Activated CD8-positive, alpha-beta T cell treated with anti-CD3 and anti-CD28 coated beads for 36 hours (primary cell): ENCODE measurements at regions not wholly inside any gene's neighbourhood (a gene's known extent, or its start where the extent isn't known, plus 50 kb on each side); places are given as distances from the start of the nearest gene placed in this dataset.

ENCODE experiments used
- ATAC-seq: fragments of 200-7000 bp; cut with Tn5 transposase; one replicate; pipeline ENCODE4 v1.10.0; 2021; ENCODE audit warnings: mild to moderate bottlenecking, moderate library complexity
- CTCF ChIA-PET: fragments of 350-600 bp; sonication (Branson Sonifier 250); formaldehyde crosslinking; loops from one replicate; lab custom pipeline; 2021; ENCODE audit warnings: antibody characterized with exemption; lab: Charles Lee
- POLR2A ChIA-PET: fragments of 350-600 bp; sonication (Branson Sonifier 250); formaldehyde crosslinking; loops from one replicate; lab custom pipeline; 2021; ENCODE audit warnings: antibody characterized with exemption; lab: Charles Lee
- DNase-seq: peaks from one replicate; pipeline ENCODE4 v3.0.0-alpha.2; 2020
- H3K27ac Mint-ChIP-seq: one replicate; pipeline ENCODE4 v1.8.0; 2021; ENCODE audit warnings: mild to moderate bottlenecking, mixed read lengths
- H3K27me3 Mint-ChIP-seq: one replicate; pipeline ENCODE4 v1.8.0; 2021; ENCODE audit warnings: mixed read lengths
- H3K36me3 Mint-ChIP-seq: one replicate; pipeline ENCODE4 v1.8.0; 2021; ENCODE audit warnings: low read depth, mixed read lengths
- H3K4me1 Mint-ChIP-seq: one replicate; pipeline ENCODE4 v1.8.0; 2021; ENCODE audit warnings: low read depth, mixed read lengths
- H3K4me3 Mint-ChIP-seq: one replicate; pipeline ENCODE4 v1.8.0; 2021; ENCODE audit warnings: mild to moderate bottlenecking, moderate library complexity, mixed read lengths
- H3K9me3 Mint-ChIP-seq: one replicate; pipeline ENCODE4 v1.8.0; 2021; ENCODE audit warnings: mixed read lengths
- CTCF ChIP-seq: fragments of 200-600 bp; IDR thresholded peaks from one replicate; pipeline ENCODE4 v1.8.0; 2022; ENCODE audit warnings: antibody characterized with exemption, mild to moderate bottlenecking
- intact Hi-C: fragments of 100-400 bp; cut with micrococcal nuclease; formaldehyde crosslinking; loops from one replicate; pipeline ENCODE4 v1.10.0; 2022

- H3K4me1 Mint-ChIP-seq = peaks cover 45% of the 10 kb centered on the region
- H3K27me3 Mint-ChIP-seq = no peaks in the 10 kb centered on the region
- ChIA-PET CTCF (interaction anchor here (1.2 to 1.3 kb wide), 3 partner anchors 13 to 53 kb away, joined by 3 read pairs; partner anchors contain the start of gene DUSP10), POLR2A (interaction anchor here (0.6 to 2.4 kb wide), 9 partner anchors 9 to 356 kb away, joined by 3 to 12 read pairs (median 3); partner anchors contain the start of gene DUSP10)
- DNase-seq (no peak), ATAC-seq (no peak)
- peaks cover 10% of the 10 kb centered on the region for H3K9me3 Mint-ChIP-seq
- H3K4me3 Mint-ChIP-seq = no peak overlapping the region
- intact Hi-C loops = loop anchor here (2.0 kb wide), 1 partner anchor 16 kb away; no protein-coding TSS in a partner anchor
- peak overlapping the region; percentile 88 for H3K27ac Mint-ChIP-seq
- H3K36me3 Mint-ChIP-seq = peaks cover 6% of the 10 kb centered on the region
- TF ChIP-seq CTCF = no peak
Observed at GRCh38 chr1:221794935-221795334, 53.0 kb upstream of the DUSP10 start.

- H3K9me3 Mint-ChIP-seq = peaks cover 4% of the 10 kb centered on the region
- peak; percentile 71 for DNase-seq
- CTCF ChIA-PET = interaction anchor here (1.3 kb wide), 1 partner anchor 53 kb away, joined by 3 read pairs; the partner anchor contains the start of gene DUSP10
- no peak for TF ChIP-seq CTCF
- peak overlapping the region; percentile 18 for H3K4me3 Mint-ChIP-seq
- peaks cover 45% of the 10 kb centered on the region for H3K4me1 Mint-ChIP-seq
- H3K36me3 Mint-ChIP-seq = peaks cover under 1% of the 10 kb centered on the region
- H3K27me3 Mint-ChIP-seq = no peaks in the 10 kb centered on the region
- peak overlapping the region; percentile 88 for H3K27ac Mint-ChIP-seq
- intact Hi-C loops = loop anchor here (2.0 kb wide), 1 partner anchor 15 kb away; no protein-coding TSS in a partner anchor
- ATAC-seq = peak; percentile 89
- POLR2A ChIA-PET = interaction anchor here (0.7 to 2.4 kb wide), 7 partner anchors 11 to 355 kb away, joined by 3 to 12 read pairs (median 4); partner anchors contain the start of gene DUSP10
Observed at GRCh38 chr1:221794079-221794670, 52.3 kb upstream of the DUSP10 start.

- TF ChIP-seq CTCF = no peak
- ATAC-seq (peak; percentile 60), DNase-seq (peak; percentile 59)
- Mint-ChIP-seq H3K27ac (peak overlapping the region; percentile 88), H3K27me3 (no peaks in the 10 kb centered on the region), H3K4me1 (peaks cover 45% of the 10 kb centered on the region), H3K4me3 (peak overlapping the region; percentile 18), H3K9me3 (peaks cover 4% of the 10 kb centered on the region), H3K36me3 (no peaks in the 10 kb centered on the region)
- POLR2A ChIA-PET = interaction anchor here (0.7 to 2.4 kb wide), 5 partner anchors 10 to 171 kb away, joined by 3 to 12 read pairs (median 6); partner anchors contain the start of gene DUSP10
- CTCF ChIA-PET = no interaction called here
- intact Hi-C loops = loop anchor here (2.0 kb wide), 1 partner anchor 15 kb away; no protein-coding TSS in a partner anchor
Observed at GRCh38 chr1:221793439-221794078, 51.7 kb upstream of the DUSP10 start.

GRCh38 chr1:221791846-221792245 lies 50.0 kb upstream of the DUSP10 start:
- Mint-ChIP-seq H3K9me3 (peaks cover 4% of the 10 kb centered on the region), H3K4me3 (no peak overlapping the region), H3K27ac (no peak overlapping the region), H3K36me3 (no peaks in the 10 kb centered on the region), H3K4me1 (peaks cover 45% of the 10 kb centered on the region), H3K27me3 (no peaks in the 10 kb centered on the region)
- intact Hi-C loops = loop anchor here (1.0 kb wide), 1 partner anchor 8 kb away; no protein-coding TSS in a partner anchor
- ChIA-PET CTCF (no interaction called here), POLR2A (interaction anchor here (0.7 kb wide), 1 partner anchor 35 kb away, joined by 3 read pairs; no protein-coding TSS in a partner anchor)
- TF ChIP-seq CTCF = no peak
- ATAC-seq (no peak), DNase-seq (no peak)
